Osteoblast (primary cell): ENCODE measurements at regions not wholly inside any gene's neighbourhood (a gene's known extent, or its start where the extent isn't known, plus 50 kb on each side); places are given as distances from the start of the nearest gene placed in this dataset.

Source experiments
- DNase-seq: peaks from one replicate; pipeline ENCODE4 v3.0.0; 2011; ENCODE audit warnings: low spot score, mixed read lengths; ENCODE audit not compliant: insufficient read length; ENCODE audit errors: missing footprints
- H2AFZ ChIP-seq: 2 replicates; pipeline ENCODE4 v1.6.0; 2011; ENCODE audit warnings: mild to moderate bottlenecking, low read length
- H3K27ac ChIP-seq: 2 replicates; pipeline ENCODE4 v1.5.1; 2011; ENCODE audit warnings: mild to moderate bottlenecking, low read depth, low read length, moderate library complexity
- H3K27me3 ChIP-seq: 2 replicates; pipeline ENCODE4 v1.6.0; 2012; ENCODE audit warnings: mild to moderate bottlenecking, control low read depth, inconsistent platforms, low read length, moderate library complexity; ENCODE audit not compliant: insufficient read depth
- H3K36me3 ChIP-seq: 2 replicates; pipeline ENCODE4 v1.5.1; 2011; ENCODE audit warnings: mild to moderate bottlenecking, low read length, control low read depth, moderate library complexity; ENCODE audit not compliant: insufficient read depth
- H3K4me1 ChIP-seq: 2 replicates; pipeline ENCODE4 v1.5.1; 2011; ENCODE audit warnings: mild to moderate bottlenecking, low read length, control low read depth, moderate library complexity; ENCODE audit not compliant: insufficient read depth
- H3K4me2 ChIP-seq: 2 replicates; pipeline ENCODE4 v1.6.0; 2011; ENCODE audit warnings: mild to moderate bottlenecking, low read length; ENCODE audit not compliant: insufficient read depth
- H3K4me3 ChIP-seq: fragments of 200-600 bp; sonication (generic); 3 replicates; pipeline ENCODE4 v1.5.1; 2012; ENCODE audit warnings: mild to moderate bottlenecking, low read length, inconsistent platforms; ENCODE audit not compliant: insufficient read depth
- H3K79me2 ChIP-seq: 2 replicates; pipeline ENCODE4 v1.6.0; 2012; ENCODE audit warnings: mild to moderate bottlenecking, low read length, control low read depth, inconsistent platforms; ENCODE audit not compliant: insufficient read depth
- H3K9me3 ChIP-seq: 2 replicates; pipeline ENCODE4 v1.5.1; 2011; ENCODE audit warnings: low read depth, low read length, control low read depth
- H4K20me1 ChIP-seq: 2 replicates; pipeline ENCODE4 v1.6.0; 2012; ENCODE audit warnings: mild to moderate bottlenecking, low read length, control low read depth; ENCODE audit not compliant: insufficient read depth
- CTCF ChIP-seq: IDR thresholded peaks from 2 replicates; pipeline ENCODE4 v1.5.1; 2011; ENCODE audit warnings: mild to moderate bottlenecking, low read depth, low read length, moderate library complexity; ENCODE audit errors: extremely low read depth

GRCh38 chr3:64848822-64849221, 161.0 kb upstream of the ADAMTS9 start:
- H3K4me3 ChIP-seq, result no peak overlapping the region
- no peak overlapping the region for H3K27ac ChIP-seq
- H3K9me3 ChIP-seq, result no peaks in the 10 kb centered on the region
- no peaks in the 10 kb centered on the region for H3K79me2 ChIP-seq
- H3K4me2 ChIP-seq, result no peak overlapping the region
- H3K36me3 ChIP-seq, result no peaks in the 10 kb centered on the region
- H3K4me1 ChIP-seq, result no peaks in the 10 kb centered on the region
- DNase-seq, result no peak
- H4K20me1 ChIP-seq, result no peaks in the 10 kb centered on the region
- no peak for TF ChIP-seq CTCF
- H2AFZ ChIP-seq, result no peak overlapping the region
- H3K27me3 ChIP-seq, result no peaks in the 10 kb centered on the region

GRCh38 chr3:64848127-64848800, 160.5 kb upstream of the ADAMTS9 start:
- no peak for DNase-seq
- H3K79me2 ChIP-seq, result no peaks in the 10 kb centered on the region
- H3K4me2 ChIP-seq, result no peak overlapping the region
- H3K27ac ChIP-seq, result no peak overlapping the region
- H3K9me3 ChIP-seq, result no peaks in the 10 kb centered on the region
- H3K4me1 ChIP-seq, result no peaks in the 10 kb centered on the region
- no peaks in the 10 kb centered on the region for H4K20me1 ChIP-seq
- no peak overlapping the region for H2AFZ ChIP-seq
- TF ChIP-seq CTCF, result no peak
- H3K36me3 ChIP-seq, result no peaks in the 10 kb centered on the region
- no peak overlapping the region for H3K4me3 ChIP-seq
- no peaks in the 10 kb centered on the region for H3K27me3 ChIP-seq

GRCh38 chr3:64844558-64844957, 156.8 kb upstream of the ADAMTS9 start:
- DNase-seq, result no peak
- Histone ChIP-seq H3K79me2 (no peaks in the 10 kb centered on the region), H3K27me3 (no peaks in the 10 kb centered on the region), H3K27ac (no peak overlapping the region), H4K20me1 (no peaks in the 10 kb centered on the region), H3K4me3 (no peak overlapping the region), H3K4me1 (no peaks in the 10 kb centered on the region), H3K36me3 (no peaks in the 10 kb centered on the region), H3K9me3 (no peaks in the 10 kb centered on the region), H3K4me2 (no peak overlapping the region), H2AFZ (no peak overlapping the region)
- no peak for TF ChIP-seq CTCF

GRCh38 chr3:64837986-64838735, 150.4 kb upstream of the ADAMTS9 start:
- H3K4me2 ChIP-seq, result no peak overlapping the region
- no peaks in the 10 kb centered on the region for H3K36me3 ChIP-seq
- H3K9me3 ChIP-seq, result no peaks in the 10 kb centered on the region
- no peak for TF ChIP-seq CTCF
- peak; percentile 77 for DNase-seq
- H3K27me3 ChIP-seq, result no peaks in the 10 kb centered on the region
- H3K4me1 ChIP-seq, result no peaks in the 10 kb centered on the region
- H4K20me1 ChIP-seq, result no peaks in the 10 kb centered on the region
- H2AFZ ChIP-seq, result no peak overlapping the region
- H3K4me3 ChIP-seq, result no peak overlapping the region
- H3K79me2 ChIP-seq, result no peaks in the 10 kb centered on the region
- no peak overlapping the region for H3K27ac ChIP-seq
